K562 (cell line): ENCODE measurements at regions not wholly inside any gene's neighbourhood (a gene's known extent, or its start where the extent isn't known, plus 50 kb on each side); places are given as distances from the start of the nearest gene placed in this dataset.

Experiments
- ATAC-seq: fragments of 200-7000 bp; cut with Tn5 transposase; 3 replicates; pipeline ENCODE4 v1.9.1; 2020; ENCODE audit warnings: moderate library complexity
- BruUV-seq: library from RNA; stranded (reverse); fragments of 400-500 nt; replicated peaks from 2 replicates; lab custom pipeline; 2021; lab: Mats Ljungman, UMichigan
- CTCF ChIA-PET: fragments of 300-600 bp; formaldehyde crosslinking; extraction: SDS; loops from one replicate; lab custom pipeline; 2021; ENCODE audit warnings: low intra/inter-chr PET ratio; lab: Yijun Ruan, JAX
- POLR2A ChIA-PET: fragments of 300-600, 350-650 bp; sonication (Branson Sonifier 250); formaldehyde crosslinking; extraction: SDS; loops from one replicate; lab custom pipeline; 2021; ENCODE audit warnings: antibody characterized with exemption, inconsistent platforms; lab: Yijun Ruan, JAX
- DNase-seq, 4 experiments: peaks; one replicate each; pipeline versions ENCODE4 v3.0.0 to v3.0.0-alpha.2; 2011 to 2018; ENCODE audit warnings: low spot score in 3 of 4, mixed read lengths in 3 of 4; ENCODE audit errors: extremely low read depth in 1 of 4
- FAIRE-seq: peaks from 2 replicates; lab custom pipeline; 2011; peaks lifted over from hg19 to GRCh38; lab: Jason Lieb, UNC
- H2AFZ ChIP-seq: 2 replicates; pipeline ENCODE4 v1.6.0; 2011; ENCODE audit warnings: low read depth, low read length, control low read depth, inconsistent platforms
- H3K27ac ChIP-seq: fragments of 200-600 bp; 3 replicates; pipeline ENCODE4 v1.8.0; 2011; ENCODE audit warnings: low read depth, mild to moderate bottlenecking, control low read depth, inconsistent platforms, low read length, moderate library complexity, mixed read lengths; ENCODE audit errors: extremely low read depth
- H3K27me3 ChIP-seq, 2 experiments: fragments of 300-600 bp in 1 of 2; 2 replicates in 1 of 2; 3 replicates in 1 of 2; pipeline versions ENCODE4 v1.6.0 to v1.8.0; 2011; ENCODE audit warnings: inconsistent platforms in 2 of 2, low read length in 2 of 2, mild to moderate bottlenecking in 1 of 2, mixed read lengths in 1 of 2, moderate library complexity in 1 of 2; ENCODE audit not compliant: control insufficient read depth in 2 of 2, insufficient read depth in 2 of 2
- H3K36me3 ChIP-seq: fragments of 300-600 bp; 3 replicates; pipeline ENCODE4 v1.8.0; 2011; ENCODE audit warnings: mild to moderate bottlenecking, low read length, inconsistent platforms; ENCODE audit not compliant: control insufficient read depth, insufficient read depth
- H3K4me1 ChIP-seq, 2 experiments: fragments of 200-600 bp in 1 of 2; replicated peaks in 1 of 2; 2 replicates in 1 of 2; 3 replicates in 1 of 2; pipeline versions ENCODE4 v1.5.1 to v1.8.0; 2011; ENCODE audit warnings: inconsistent platforms in 2 of 2, low read length in 2 of 2, mild to moderate bottlenecking in 1 of 2, mixed read lengths in 1 of 2, moderate library complexity in 1 of 2; ENCODE audit not compliant: control insufficient read depth in 2 of 2, insufficient read depth in 2 of 2
- H3K4me2 ChIP-seq: 2 replicates; pipeline ENCODE4 v1.6.1; 2011; ENCODE audit warnings: low read length, control low read depth, inconsistent platforms, mixed read lengths; ENCODE audit not compliant: insufficient read depth
- H3K4me3 ChIP-seq: fragments of 200-600 bp; sonication (generic), shearing (Covaris generic); 2 replicates; pipeline ENCODE4 v1.5.1; 2016; ENCODE audit warnings: control low read depth, inconsistent platforms
- H3K79me2 ChIP-seq: fragments of 200-600 bp; 3 replicates; pipeline ENCODE4 v1.8.0; 2011; ENCODE audit warnings: low read length, inconsistent platforms; ENCODE audit not compliant: control insufficient read depth, insufficient read depth
- H3K9ac ChIP-seq, 2 experiments: 2 replicates each; pipeline versions ENCODE4 v1.6.0 to v1.6.1; 2011; ENCODE audit warnings: low read depth in 2 of 2, low read length in 2 of 2, control low read depth in 1 of 2, inconsistent platforms in 1 of 2, mild to moderate bottlenecking in 1 of 2, mixed read lengths in 1 of 2; ENCODE audit not compliant: insufficient read depth in 1 of 2
- H3K9me1 ChIP-seq: one replicate; pipeline ENCODE4 v1.6.0; 2011; ENCODE audit warnings: inconsistent platforms, mild to moderate bottlenecking, low read length, moderate library complexity; ENCODE audit not compliant: control insufficient read depth, insufficient read depth
- H3K9me3 ChIP-seq: replicated peaks from 2 replicates; pipeline ENCODE4 v1.5.1; 2011; ENCODE audit warnings: low read depth, low read length, inconsistent platforms; ENCODE audit not compliant: control insufficient read depth, insufficient read depth
- H4K20me1 ChIP-seq: replicated peaks from 2 replicates; pipeline ENCODE4 v1.6.1; 2011; ENCODE audit warnings: low read length, inconsistent platforms, mixed read lengths; ENCODE audit not compliant: control insufficient read depth, insufficient read depth
- ASH1L ChIP-seq: fragments of 450-650 bp; IDR thresholded peaks from 2 replicates; pipeline ENCODE4 v1.6.1; 2018; ENCODE audit warnings: borderline replicate concordance, mild to moderate bottlenecking, low read depth; ENCODE audit not compliant: partially characterized antibody
- CCNT2 ChIP-seq: IDR thresholded peaks from 2 replicates; pipeline ENCODE4 v1.6.1; 2011; ENCODE audit warnings: borderline replicate concordance, low read depth, mild to moderate bottlenecking, moderate library complexity, mixed read lengths, low read length; ENCODE audit not compliant: insufficient read length; ENCODE audit errors: extremely low read depth
- PHB2 ChIP-seq: fragments of 450-650 bp; IDR thresholded peaks from 2 replicates; pipeline ENCODE4 v1.6.1; 2017; ENCODE audit warnings: low read depth
- RAD21 ChIP-seq, 2 experiments: fragments of 250-450 bp in 1 of 2; fragments of 450-650 bp in 1 of 2; sonication (Bioruptor Pico) in 1 of 2; formaldehyde crosslinking in 1 of 2; IDR thresholded peaks in 1 of 2; conservative IDR thresholded peaks in 1 of 2; 2 replicates each; pipeline versions ENCODE4 v1.4.0 to v1.8.0; 2020 to 2022; ENCODE audit warnings: mild to moderate bottlenecking in 2 of 2, moderate library complexity in 1 of 2
- SMAD3 ChIP-seq: fragments of 450-650 bp; formaldehyde crosslinking; conservative IDR thresholded peaks from 2 replicates; pipeline ENCODE4 v1.4.0; 2020; ENCODE audit warnings: mild to moderate bottlenecking
- TAF9B ChIP-seq: fragments of 450-650 bp; IDR thresholded peaks from 2 replicates; pipeline ENCODE4 v1.6.1; 2018; ENCODE audit warnings: mild to moderate bottlenecking; ENCODE audit not compliant: partially characterized antibody
- TRIM28 ChIP-seq: fragments of 450-650 bp; IDR thresholded peaks from 2 replicates; pipeline ENCODE4 v1.6.1; 2017
- WGBS: fragments of 100-300 bp; shearing (Covaris generic); methylation state at CpG from one replicate; pipeline ENCODE4 v1.1.6; 2016; ENCODE audit warnings: low coverage, mixed read lengths; ENCODE audit not compliant: insufficient coverage; ENCODE audit errors: missing lambda C conversion rate; 5-methylcytosine and 5-hydroxymethylcytosine counted together
- in situ Hi-C: fragments of 300-500 bp; cut with MboI; formaldehyde crosslinking; loops from 4 replicates; pipeline ENCODE4 v1.15.0; 2018; ENCODE audit warnings: inconsistent platforms, mixed read lengths
- intact Hi-C: fragments of 100-400 bp; cut with micrococcal nuclease; formaldehyde crosslinking; loops from 2 replicates; pipeline ENCODE4 v1.14.2; 2022
- TF ChIP-seq, protein P1 (sequence below): fragments of 450-650 bp; formaldehyde crosslinking; conservative IDR thresholded peaks from 2 replicates; pipeline ENCODE4 v1.4.0; 2022; ENCODE audit warnings: mild to moderate bottlenecking, missing genetic modification characterization
- TF ChIP-seq, protein P2 (sequence below): fragments of 450-650 bp; formaldehyde crosslinking; IDR thresholded peaks from 2 replicates; pipeline ENCODE4 v1.4.0; 2020; ENCODE audit warnings: mild to moderate bottlenecking, moderate library complexity
- TF ChIP-seq, protein P3 (sequence below), 3 experiments: IDR thresholded peaks in 2 of 3; conservative IDR thresholded peaks in 1 of 3; 2 replicates each; pipeline ENCODE4 v1.5.1; 2011 to 2012; ENCODE audit warnings: low read length in 3 of 3, mild to moderate bottlenecking in 3 of 3, control low read depth in 2 of 3, improper control_type of control experiment in 1 of 3, inconsistent platforms in 1 of 3, low read depth in 1 of 3, mixed read lengths in 1 of 3, moderate library complexity in 1 of 3; ENCODE audit not compliant: insufficient read depth in 2 of 3
- TF ChIP-seq, protein P4 (sequence below): fragments of 250-450 bp; sonication (Bioruptor Pico); IDR thresholded peaks from 2 replicates; pipeline ENCODE4 v1.4.0; 2020; ENCODE audit warnings: mild to moderate bottlenecking
- TF ChIP-seq, protein P5 (sequence below): fragments of 200-800 bp; sonication (Bioruptor generic); IDR thresholded peaks from 2 replicates; pipeline ENCODE4 v1.6.1; 2017; ENCODE audit warnings: missing genetic modification characterization, missing compliant biosample characterization

DNA sequence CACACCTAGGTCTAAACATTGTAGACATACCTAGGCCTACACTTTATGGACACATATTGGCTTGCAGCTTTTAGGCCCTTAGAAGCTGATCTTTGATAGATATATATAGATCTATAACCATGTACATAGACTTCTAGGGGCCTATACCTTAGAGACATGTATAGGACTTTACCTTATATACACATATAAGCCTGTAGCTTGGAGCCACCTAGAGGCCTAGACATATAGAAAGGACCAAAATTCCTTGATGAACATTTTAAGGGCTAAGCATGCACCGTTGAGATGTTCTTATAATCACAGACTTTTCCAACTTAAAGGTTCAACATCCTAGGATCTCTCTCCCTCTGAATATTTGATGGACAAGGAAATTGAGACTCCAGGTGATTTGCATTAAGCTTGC is 371.7 kb upstream of the SASH1 start:
- intact Hi-C loops = loop anchor here (2.0 to 10.0 kb wide), 2 partner anchors 226 to 464 kb away; no protein-coding TSS in a partner anchor
- Histone ChIP-seq H3K4me3 (no peak overlapping the region), H3K9me1 (no peaks in the 10 kb centered on the region), H2AFZ (no peak overlapping the region), H3K27ac (no peak overlapping the region), H3K4me1 (no peaks in the 10 kb centered on the region), H3K79me2 (no peaks in the 10 kb centered on the region), H3K9ac (no peak overlapping the region), H4K20me1 (no peaks in the 10 kb centered on the region), H3K9me3 (no peaks in the 10 kb centered on the region), H3K4me2 (no peak overlapping the region), H3K36me3 (no peaks in the 10 kb centered on the region), H3K27me3 (no peaks in the 10 kb centered on the region)
- ChIA-PET CTCF (interaction anchor here (0.8 to 2.2 kb wide), 2 partner anchors 464 to 581 kb away, joined by 3 to 11 read pairs; no protein-coding TSS in a partner anchor), POLR2A (interaction anchor here (1.0 kb wide), 1 partner anchor 9 kb away, joined by 4 read pairs; no protein-coding TSS in a partner anchor)
- ATAC-seq = peak; percentile 77
- FAIRE-seq = no peak
- no TSS peak for BruUV-seq
- peak in 1 of 4 experiments; percentile 26 for DNase-seq
- in situ Hi-C loops = no loop called here
- WGBS = 13% methylated on average over 1 of the region's 1 CpG
- TF ChIP-seq, protein P1, sequence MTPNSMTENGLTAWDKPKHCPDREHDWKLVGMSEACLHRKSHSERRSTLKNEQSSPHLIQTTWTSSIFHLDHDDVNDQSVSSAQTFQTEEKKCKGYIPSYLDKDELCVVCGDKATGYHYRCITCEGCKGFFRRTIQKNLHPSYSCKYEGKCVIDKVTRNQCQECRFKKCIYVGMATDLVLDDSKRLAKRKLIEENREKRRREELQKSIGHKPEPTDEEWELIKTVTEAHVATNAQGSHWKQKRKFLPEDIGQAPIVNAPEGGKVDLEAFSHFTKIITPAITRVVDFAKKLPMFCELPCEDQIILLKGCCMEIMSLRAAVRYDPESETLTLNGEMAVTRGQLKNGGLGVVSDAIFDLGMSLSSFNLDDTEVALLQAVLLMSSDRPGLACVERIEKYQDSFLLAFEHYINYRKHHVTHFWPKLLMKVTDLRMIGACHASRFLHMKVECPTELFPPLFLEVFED (CRISPR knock-in tag) = no peak
- TF ChIP-seq, protein P2, sequence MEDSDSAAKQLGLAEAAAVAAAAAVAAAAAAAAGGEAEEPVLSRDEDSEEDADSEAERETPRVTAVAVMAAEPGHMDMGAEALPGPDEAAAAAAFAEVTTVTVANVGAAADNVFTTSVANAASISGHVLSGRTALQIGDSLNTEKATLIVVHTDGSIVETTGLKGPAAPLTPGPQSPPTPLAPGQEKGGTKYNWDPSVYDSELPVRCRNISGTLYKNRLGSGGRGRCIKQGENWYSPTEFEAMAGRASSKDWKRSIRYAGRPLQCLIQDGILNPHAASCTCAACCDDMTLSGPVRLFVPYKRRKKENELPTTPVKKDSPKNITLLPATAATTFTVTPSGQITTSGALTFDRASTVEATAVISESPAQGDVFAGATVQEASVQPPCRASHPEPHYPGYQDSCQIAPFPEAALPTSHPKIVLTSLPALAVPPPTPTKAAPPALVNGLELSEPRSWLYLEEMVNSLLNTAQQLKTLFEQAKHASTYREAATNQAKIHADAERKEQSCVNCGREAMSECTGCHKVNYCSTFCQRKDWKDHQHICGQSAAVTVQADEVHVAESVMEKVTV (CRISPR knock-in tag) = 0 out of 2 replicates have a peak, but pooled peaks have one; percentile 17
- no peak for TF ChIP-seq TAF9B
- no peak for TF ChIP-seq TRIM28
- TF ChIP-seq, protein P3, sequence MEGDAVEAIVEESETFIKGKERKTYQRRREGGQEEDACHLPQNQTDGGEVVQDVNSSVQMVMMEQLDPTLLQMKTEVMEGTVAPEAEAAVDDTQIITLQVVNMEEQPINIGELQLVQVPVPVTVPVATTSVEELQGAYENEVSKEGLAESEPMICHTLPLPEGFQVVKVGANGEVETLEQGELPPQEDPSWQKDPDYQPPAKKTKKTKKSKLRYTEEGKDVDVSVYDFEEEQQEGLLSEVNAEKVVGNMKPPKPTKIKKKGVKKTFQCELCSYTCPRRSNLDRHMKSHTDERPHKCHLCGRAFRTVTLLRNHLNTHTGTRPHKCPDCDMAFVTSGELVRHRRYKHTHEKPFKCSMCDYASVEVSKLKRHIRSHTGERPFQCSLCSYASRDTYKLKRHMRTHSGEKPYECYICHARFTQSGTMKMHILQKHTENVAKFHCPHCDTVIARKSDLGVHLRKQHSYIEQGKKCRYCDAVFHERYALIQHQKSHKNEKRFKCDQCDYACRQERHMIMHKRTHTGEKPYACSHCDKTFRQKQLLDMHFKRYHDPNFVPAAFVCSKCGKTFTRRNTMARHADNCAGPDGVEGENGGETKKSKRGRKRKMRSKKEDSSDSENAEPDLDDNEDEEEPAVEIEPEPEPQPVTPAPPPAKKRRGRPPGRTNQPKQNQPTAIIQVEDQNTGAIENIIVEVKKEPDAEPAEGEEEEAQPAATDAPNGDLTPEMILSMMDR (IDR thresholded peaks at IDR 0.05 in 2 of 3, conservative IDR thresholded peaks at IDR 0.05 in 1 of 3; ENCODE audit: insufficient read depth in 2 of 3, low read depth in 1 of 3, low read length in 3 of 3) = peak; percentile 26 to 57 (median 29); a peak in 3 of 6 replicates
- peak; percentile 39 to 67 for TF ChIP-seq RAD21 (CRISPR knock-in tag; conservative IDR thresholded peaks at IDR 0.05 in 1 of 2, IDR thresholded peaks at IDR 0.05 in 1 of 2)
- TF ChIP-seq SMAD3 (CRISPR knock-in tag) = no peak
- TF ChIP-seq CCNT2 = no peak
- no peak for TF ChIP-seq PHB2
- no peak for TF ChIP-seq ASH1L
- TF ChIP-seq, protein P4, sequence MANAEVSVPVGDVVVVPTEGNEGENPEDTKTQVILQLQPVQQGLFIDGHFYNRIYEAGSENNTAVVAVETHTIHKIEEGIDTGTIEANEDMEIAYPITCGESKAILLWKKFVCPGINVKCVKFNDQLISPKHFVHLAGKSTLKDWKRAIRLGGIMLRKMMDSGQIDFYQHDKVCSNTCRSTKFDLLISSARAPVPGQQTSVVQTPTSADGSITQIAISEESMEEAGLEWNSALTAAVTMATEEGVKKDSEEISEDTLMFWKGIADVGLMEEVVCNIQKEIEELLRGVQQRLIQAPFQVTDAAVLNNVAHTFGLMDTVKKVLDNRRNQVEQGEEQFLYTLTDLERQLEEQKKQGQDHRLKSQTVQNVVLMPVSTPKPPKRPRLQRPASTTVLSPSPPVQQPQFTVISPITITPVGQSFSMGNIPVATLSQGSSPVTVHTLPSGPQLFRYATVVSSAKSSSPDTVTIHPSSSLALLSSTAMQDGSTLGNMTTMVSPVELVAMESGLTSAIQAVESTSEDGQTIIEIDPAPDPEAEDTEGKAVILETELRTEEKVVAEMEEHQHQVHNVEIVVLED (CRISPR knock-in tag) = no peak
- TF ChIP-seq, protein P5, sequence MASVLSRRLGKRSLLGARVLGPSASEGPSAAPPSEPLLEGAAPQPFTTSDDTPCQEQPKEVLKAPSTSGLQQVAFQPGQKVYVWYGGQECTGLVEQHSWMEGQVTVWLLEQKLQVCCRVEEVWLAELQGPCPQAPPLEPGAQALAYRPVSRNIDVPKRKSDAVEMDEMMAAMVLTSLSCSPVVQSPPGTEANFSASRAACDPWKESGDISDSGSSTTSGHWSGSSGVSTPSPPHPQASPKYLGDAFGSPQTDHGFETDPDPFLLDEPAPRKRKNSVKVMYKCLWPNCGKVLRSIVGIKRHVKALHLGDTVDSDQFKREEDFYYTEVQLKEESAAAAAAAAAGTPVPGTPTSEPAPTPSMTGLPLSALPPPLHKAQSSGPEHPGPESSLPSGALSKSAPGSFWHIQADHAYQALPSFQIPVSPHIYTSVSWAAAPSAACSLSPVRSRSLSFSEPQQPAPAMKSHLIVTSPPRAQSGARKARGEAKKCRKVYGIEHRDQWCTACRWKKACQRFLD (CRISPR knock-in tag) = no peak
